CD4-positive, CD25-positive, alpha-beta regulatory T cell (primary cell): ENCODE measurements at regions not wholly inside any gene's neighbourhood (a gene's known extent, or its start where the extent isn't known, plus 50 kb on each side); places are given as distances from the start of the nearest gene placed in this dataset.

Experiments
- ATAC-seq, 2 donors: fragments of 150-1000 bp; cut with Tn5 transposase; one replicate each; pipeline ENCODE4 v1.10.0; 2021; ENCODE audit warnings: low read depth in 2 of 2, moderate number of reproducible peaks in 2 of 2, moderate library complexity in 1 of 2
- DNase-seq, 3 donors: peaks; one replicate each; pipeline versions ENCODE4 v3.0.0 to v3.0.0-alpha.2; 2012 to 2022; ENCODE audit warnings: mixed read lengths in 1 of 3
- H3K27ac ChIP-seq: one replicate; pipeline ENCODE4 v1.7.0; 2013; ENCODE audit warnings: mild to moderate bottlenecking, low read length; ENCODE audit not compliant: insufficient read depth, poor library complexity, severe bottlenecking
- H3K27me3 ChIP-seq: one replicate; pipeline ENCODE4 v1.7.0; 2013; ENCODE audit warnings: low read length; ENCODE audit not compliant: control insufficient read depth, insufficient read depth
- H3K36me3 ChIP-seq: one replicate; pipeline ENCODE4 v1.7.0; 2013; ENCODE audit warnings: mild to moderate bottlenecking, low read length, moderate library complexity; ENCODE audit not compliant: control insufficient read depth, insufficient read depth
- H3K4me1 ChIP-seq: 2 replicates; pipeline ENCODE4 v1.7.0; 2013; ENCODE audit warnings: mild to moderate bottlenecking, low read length; ENCODE audit not compliant: insufficient read depth, control insufficient read depth, poor library complexity, severe bottlenecking
- H3K4me3 ChIP-seq: one replicate; pipeline ENCODE4 v1.7.0; 2013; ENCODE audit warnings: low read depth, mild to moderate bottlenecking, low read length, moderate library complexity
- H3K9me3 ChIP-seq, 2 experiments: 1 replicate in 1 of 2; 2 replicates in 1 of 2; pipeline ENCODE4 v1.7.0; 2013; ENCODE audit warnings: low read length in 2 of 2, mild to moderate bottlenecking in 1 of 2, moderate library complexity in 1 of 2; ENCODE audit not compliant: control insufficient read depth in 2 of 2
- H3K27ac Mint-ChIP-seq, 3 donors: one replicate each; pipeline ENCODE4 v1.8.0; 2020 to 2022; ENCODE audit warnings: mild to moderate bottlenecking in 3 of 3, mixed read lengths in 3 of 3, moderate library complexity in 2 of 3
- H3K27me3 Mint-ChIP-seq: one replicate; pipeline ENCODE4 v1.8.0; 2022; ENCODE audit warnings: mild to moderate bottlenecking, mixed read lengths
- H3K36me3 Mint-ChIP-seq: one replicate; pipeline ENCODE4 v1.8.0; 2020; ENCODE audit warnings: mixed read lengths
- H3K4me1 Mint-ChIP-seq, 4 donors: one replicate each; pipeline ENCODE4 v1.8.0; 2020 to 2022; ENCODE audit warnings: mixed read lengths in 4 of 4, mild to moderate bottlenecking in 1 of 4
- H3K4me3 Mint-ChIP-seq, 4 donors: one replicate each; pipeline ENCODE4 v1.8.0; 2020 to 2022; ENCODE audit warnings: mild to moderate bottlenecking in 4 of 4, mixed read lengths in 4 of 4, moderate library complexity in 3 of 4
- H3K9me3 Mint-ChIP-seq, 7 donors: one replicate each; pipeline ENCODE4 v1.8.0; 2020 to 2022; ENCODE audit warnings: mixed read lengths in 7 of 7, mild to moderate bottlenecking in 3 of 7, moderate library complexity in 2 of 7

- peaks cover 0 to 10% (median 3%) of the 10 kb centered on the region in 7 donors for H3K9me3 Mint-ChIP-seq
- DNase-seq (no peak), ATAC-seq (no peak)
- H3K27me3 Mint-ChIP-seq, result no peaks in the 10 kb centered on the region
- H3K36me3 Mint-ChIP-seq, result no peaks in the 10 kb centered on the region
- Histone ChIP-seq H3K4me3 (no peak overlapping the region), H3K4me1 (no peaks in the 10 kb centered on the region), H3K9me3 (no peaks in the 10 kb centered on the region), H3K36me3 (no peaks in the 10 kb centered on the region), H3K27ac (no peak overlapping the region), H3K27me3 (no peaks in the 10 kb centered on the region)
- no peak overlapping the region for H3K4me3 Mint-ChIP-seq
- H3K27ac Mint-ChIP-seq, result no peak overlapping the region
- no peaks in the 10 kb centered on the region for H3K4me1 Mint-ChIP-seq
These were observed 983.7 kb downstream of the STIM2 start for GRCh38 chr4:27844376-27844775.

- no peaks in the 10 kb centered on the region for H3K4me1 Mint-ChIP-seq
These were observed 986.3 kb downstream of the STIM2 start for GRCh38 chr4:27846951-27847350.

GRCh38 chr4:27861381-27861787 is 1000.7 kb downstream of the STIM2 start:
- Histone ChIP-seq H3K27me3 (no peaks in the 10 kb centered on the region), H3K36me3 (no peaks in the 10 kb centered on the region), H3K9me3 (peaks cover 0 to 2% of the 10 kb centered on the region in 2 experiments), H3K4me3 (no peak overlapping the region), H3K4me1 (no peaks in the 10 kb centered on the region), H3K27ac (no peak overlapping the region)
- H3K4me1 Mint-ChIP-seq, result no peaks in the 10 kb centered on the region
- no peaks in the 10 kb centered on the region for H3K36me3 Mint-ChIP-seq
- ATAC-seq, result no peak
- no peak overlapping the region for H3K27ac Mint-ChIP-seq
- DNase-seq, result no peak
- no peak overlapping the region for H3K4me3 Mint-ChIP-seq
- no peaks in the 10 kb centered on the region for H3K27me3 Mint-ChIP-seq
- peaks cover 0 to 11% (median 4%) of the 10 kb centered on the region in 7 donors for H3K9me3 Mint-ChIP-seq

More at GRCh38 chr4:27846951-27847350, 986.3 kb downstream of the STIM2 start:
- no peaks in the 10 kb centered on the region for H3K4me1 ChIP-seq
- ATAC-seq (no peak), DNase-seq (no peak)
- no peaks in the 10 kb centered on the region for H3K9me3 ChIP-seq
- H3K4me3 Mint-ChIP-seq, result no peak overlapping the region
- H3K27ac Mint-ChIP-seq, result no peak overlapping the region
- H3K9me3 Mint-ChIP-seq, result peaks cover 0 to 8% (median 2%) of the 10 kb centered on the region in 7 donors
- no peak overlapping the region for H3K27ac ChIP-seq
- H3K36me3 ChIP-seq, result no peaks in the 10 kb centered on the region
- H3K27me3 ChIP-seq, result no peaks in the 10 kb centered on the region
- H3K36me3 Mint-ChIP-seq, result no peaks in the 10 kb centered on the region
- H3K27me3 Mint-ChIP-seq, result no peaks in the 10 kb centered on the region
- H3K4me3 ChIP-seq, result no peak overlapping the region

- Histone ChIP-seq H3K4me1 (no peaks in the 10 kb centered on the region), H3K36me3 (no peaks in the 10 kb centered on the region), H3K9me3 (peaks cover 0 to 2% of the 10 kb centered on the region in 2 experiments), H3K27ac (no peak overlapping the region), H3K4me3 (no peak overlapping the region), H3K27me3 (no peaks in the 10 kb centered on the region)
- Mint-ChIP-seq H3K27ac (no peak overlapping the region), H3K9me3 (peaks cover 0 to 11% (median 4%) of the 10 kb centered on the region in 7 donors), H3K27me3 (no peaks in the 10 kb centered on the region), H3K4me3 (no peak overlapping the region), H3K36me3 (no peaks in the 10 kb centered on the region), H3K4me1 (no peaks in the 10 kb centered on the region)
- no peak for DNase-seq
- no peak for ATAC-seq
These were observed 1001.2 kb downstream of the STIM2 start for GRCh38 chr4:27861802-27862201.

GRCh38 chr4:27873596-27873995 is 1013.0 kb downstream of the STIM2 start:
- H3K9me3 ChIP-seq, result no peaks in the 10 kb centered on the region
- H3K27me3 ChIP-seq, result no peaks in the 10 kb centered on the region
- ATAC-seq, result no peak
- no peak overlapping the region for H3K4me3 Mint-ChIP-seq
- no peak overlapping the region for H3K4me3 ChIP-seq
- H3K36me3 ChIP-seq, result no peaks in the 10 kb centered on the region
- no peak overlapping the region for H3K27ac ChIP-seq
- no peak for DNase-seq
- peaks cover 0 to 21% (median 6%) of the 10 kb centered on the region in 7 donors for H3K9me3 Mint-ChIP-seq
- H3K4me1 Mint-ChIP-seq, result no peaks in the 10 kb centered on the region
- H3K4me1 ChIP-seq, result no peaks in the 10 kb centered on the region
- H3K27me3 Mint-ChIP-seq, result no peaks in the 10 kb centered on the region
- no peak overlapping the region for H3K27ac Mint-ChIP-seq
- no peaks in the 10 kb centered on the region for H3K36me3 Mint-ChIP-seq

- Histone ChIP-seq H3K4me1 (no peaks in the 10 kb centered on the region), H3K36me3 (no peaks in the 10 kb centered on the region), H3K4me3 (no peak overlapping the region), H3K27ac (no peak overlapping the region), H3K9me3 (peaks cover 0 to 6% of the 10 kb centered on the region in 2 experiments), H3K27me3 (no peaks in the 10 kb centered on the region)
- Mint-ChIP-seq H3K27me3 (no peaks in the 10 kb centered on the region), H3K9me3 (peaks cover 0 to 25% (median 8%) of the 10 kb centered on the region in 7 donors), H3K4me1 (no peaks in the 10 kb centered on the region), H3K27ac (no peak overlapping the region), H3K4me3 (no peak overlapping the region), H3K36me3 (no peaks in the 10 kb centered on the region)
- ATAC-seq (no peak), DNase-seq (no peak)
These were observed 1021.1 kb downstream of the STIM2 start for GRCh38 chr4:27881705-27882104.

- DNase-seq, result no peak
- no peaks in the 10 kb centered on the region for H3K9me3 ChIP-seq
- ATAC-seq, result no peak
- H3K4me1 ChIP-seq, result no peaks in the 10 kb centered on the region
- no peak overlapping the region for H3K4me3 ChIP-seq
- Mint-ChIP-seq H3K27me3 (no peaks in the 10 kb centered on the region), H3K4me1 (no peaks in the 10 kb centered on the region), H3K27ac (no peak overlapping the region), H3K4me3 (no peak overlapping the region), H3K36me3 (no peaks in the 10 kb centered on the region), H3K9me3 (peaks cover 1 to 29% (median 6%) of the 10 kb centered on the region in 7 donors)
- H3K27me3 ChIP-seq, result no peaks in the 10 kb centered on the region
- no peaks in the 10 kb centered on the region for H3K36me3 ChIP-seq
- no peak overlapping the region for H3K27ac ChIP-seq
These were observed 1025.5 kb downstream of the STIM2 start for GRCh38 chr4:27886120-27886519.

- Mint-ChIP-seq H3K36me3 (no peaks in the 10 kb centered on the region), H3K4me3 (no peak overlapping the region), H3K9me3 (peaks cover 0 to 24% (median 5%) of the 10 kb centered on the region in 7 donors), H3K27me3 (no peaks in the 10 kb centered on the region), H3K4me1 (no peaks in the 10 kb centered on the region), H3K27ac (no peak overlapping the region)
- Histone ChIP-seq H3K27me3 (no peaks in the 10 kb centered on the region), H3K27ac (no peak overlapping the region), H3K4me1 (no peaks in the 10 kb centered on the region), H3K9me3 (no peaks in the 10 kb centered on the region), H3K4me3 (no peak overlapping the region), H3K36me3 (no peaks in the 10 kb centered on the region)
- no peak for ATAC-seq
- DNase-seq, result no peak
These were observed 1027.0 kb downstream of the STIM2 start for GRCh38 chr4:27887646-27888045.
